Calu3 (cell line): ENCODE measurements at regions not wholly inside any gene's neighbourhood (a gene's known extent, or its start where the extent isn't known, plus 50 kb on each side); places are given as distances from the start of the nearest gene placed in this dataset.

Source experiments
- BruUV-seq: library from RNA; stranded (reverse); fragments of 400-500 nt; replicated peaks from 2 replicates; lab custom pipeline; 2021; lab: Mats Ljungman, UMichigan
- CTCF ChIA-PET: fragments of 300-600 bp; sonication (Branson Sonifier 250); formaldehyde crosslinking; loops from one replicate; lab custom pipeline; 2022; ENCODE audit warnings: antibody characterized with exemption; lab: Charles Lee
- DNase-seq: peaks from one replicate; pipeline ENCODE4 v3.0.0; 2022
- H3K27ac Mint-ChIP-seq: one replicate; pipeline ENCODE4 v1.8.0; 2022; ENCODE audit warnings: mixed read lengths; ENCODE audit not compliant: unreplicated experiment
- H3K27me3 Mint-ChIP-seq: one replicate; pipeline ENCODE4 v1.8.0; 2022; ENCODE audit warnings: mixed read lengths; ENCODE audit not compliant: unreplicated experiment
- H3K36me3 Mint-ChIP-seq: one replicate; pipeline ENCODE4 v1.8.0; 2022; ENCODE audit warnings: mild to moderate bottlenecking, moderate library complexity, mixed read lengths; ENCODE audit not compliant: insufficient read depth, unreplicated experiment
- H3K4me1 Mint-ChIP-seq: one replicate; pipeline ENCODE4 v1.8.0; 2022; ENCODE audit warnings: mild to moderate bottlenecking, low read depth, mixed read lengths; ENCODE audit not compliant: unreplicated experiment
- H3K4me3 Mint-ChIP-seq: one replicate; pipeline ENCODE4 v1.8.0; 2022; ENCODE audit warnings: mild to moderate bottlenecking, low read depth, moderate library complexity, mixed read lengths; ENCODE audit not compliant: unreplicated experiment
- H3K9me3 Mint-ChIP-seq: one replicate; pipeline ENCODE4 v1.8.0; 2022; ENCODE audit warnings: low read depth, mixed read lengths; ENCODE audit not compliant: unreplicated experiment
- intact Hi-C: fragments of 100-400 bp; cut with micrococcal nuclease; formaldehyde crosslinking; loops from one replicate; pipeline ENCODE4 v1.10.0; 2022; ENCODE audit not compliant: unreplicated experiment
- TF ChIP-seq, protein P1 (sequence below): fragments of 200-600 bp; IDR thresholded peaks from one replicate; pipeline ENCODE4 v1.8.0; 2022; ENCODE audit warnings: antibody characterized with exemption; ENCODE audit not compliant: unreplicated experiment

DNA sequence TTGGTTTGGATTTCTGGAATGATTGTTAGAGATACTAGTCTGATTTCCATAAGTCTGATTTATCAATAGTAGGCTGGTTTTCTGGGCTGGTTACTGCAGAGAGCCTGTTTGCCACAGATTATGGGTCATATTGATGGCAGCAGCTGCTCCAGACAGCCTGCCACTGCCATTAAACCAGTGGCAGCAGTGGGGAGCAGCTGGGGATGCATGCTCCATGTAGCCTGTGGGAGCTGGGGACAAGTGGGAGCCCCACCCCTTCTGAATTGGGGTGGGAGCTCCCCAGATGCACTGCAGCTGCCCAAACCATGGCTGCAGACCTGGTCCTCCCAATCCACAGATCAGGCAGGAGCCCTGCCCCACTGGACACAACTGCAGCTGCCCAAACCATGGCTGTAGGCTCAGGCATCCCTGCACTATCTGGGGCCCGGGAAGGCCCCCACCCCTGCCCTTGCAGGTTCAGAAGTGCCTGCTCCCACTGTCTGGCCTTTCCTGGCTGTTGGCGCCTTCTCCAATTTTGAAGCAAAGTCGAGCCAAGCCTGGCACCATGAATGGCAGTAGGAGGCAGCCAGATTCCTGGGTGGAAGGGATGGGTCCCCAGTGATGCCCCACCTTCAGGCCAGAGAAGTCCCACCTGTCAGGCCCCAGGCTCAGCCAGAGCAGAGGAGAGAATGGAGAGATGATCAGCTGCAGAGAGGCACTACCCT lies 402.9 kb upstream of the TYRP1 start:
- DNase-seq = no peak
- Mint-ChIP-seq H3K27me3 (no peaks in the 10 kb centered on the region), H3K36me3 (no peaks in the 10 kb centered on the region), H3K4me1 (no peaks in the 10 kb centered on the region), H3K27ac (no peak overlapping the region), H3K4me3 (no peak overlapping the region), H3K9me3 (no peaks in the 10 kb centered on the region)
- intact Hi-C loops = no loop called here
- no TSS peak for BruUV-seq
- TF ChIP-seq, protein P1, sequence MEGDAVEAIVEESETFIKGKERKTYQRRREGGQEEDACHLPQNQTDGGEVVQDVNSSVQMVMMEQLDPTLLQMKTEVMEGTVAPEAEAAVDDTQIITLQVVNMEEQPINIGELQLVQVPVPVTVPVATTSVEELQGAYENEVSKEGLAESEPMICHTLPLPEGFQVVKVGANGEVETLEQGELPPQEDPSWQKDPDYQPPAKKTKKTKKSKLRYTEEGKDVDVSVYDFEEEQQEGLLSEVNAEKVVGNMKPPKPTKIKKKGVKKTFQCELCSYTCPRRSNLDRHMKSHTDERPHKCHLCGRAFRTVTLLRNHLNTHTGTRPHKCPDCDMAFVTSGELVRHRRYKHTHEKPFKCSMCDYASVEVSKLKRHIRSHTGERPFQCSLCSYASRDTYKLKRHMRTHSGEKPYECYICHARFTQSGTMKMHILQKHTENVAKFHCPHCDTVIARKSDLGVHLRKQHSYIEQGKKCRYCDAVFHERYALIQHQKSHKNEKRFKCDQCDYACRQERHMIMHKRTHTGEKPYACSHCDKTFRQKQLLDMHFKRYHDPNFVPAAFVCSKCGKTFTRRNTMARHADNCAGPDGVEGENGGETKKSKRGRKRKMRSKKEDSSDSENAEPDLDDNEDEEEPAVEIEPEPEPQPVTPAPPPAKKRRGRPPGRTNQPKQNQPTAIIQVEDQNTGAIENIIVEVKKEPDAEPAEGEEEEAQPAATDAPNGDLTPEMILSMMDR = no peak
- CTCF ChIA-PET = no interaction called here

DNA sequence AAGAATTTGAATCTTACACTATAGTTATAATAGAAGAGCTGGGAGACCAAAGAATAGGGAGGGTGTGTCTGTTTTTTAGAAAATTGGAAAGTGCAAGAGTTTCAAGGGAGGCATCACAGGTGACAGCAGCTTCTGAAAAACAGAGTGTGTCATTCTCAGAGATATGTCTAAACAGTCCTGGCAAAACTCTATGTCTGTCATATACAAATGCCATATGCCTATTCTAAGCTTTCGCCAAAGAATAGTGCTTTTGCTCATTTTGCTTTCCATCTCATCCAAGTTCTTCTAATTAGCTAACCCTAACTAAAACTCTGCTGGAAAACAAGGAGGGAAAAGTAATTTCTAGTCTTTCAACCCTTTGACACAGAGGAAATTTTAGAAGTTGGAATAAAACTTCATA lies 388.0 kb upstream of the TYRP1 start:
- no TSS peak for BruUV-seq
- H3K27ac Mint-ChIP-seq = no peak overlapping the region
- peaks cover 2% of the 10 kb centered on the region for H3K9me3 Mint-ChIP-seq
- CTCF ChIA-PET = no interaction called here
- DNase-seq = no peak
- TF ChIP-seq, protein P1 = no peak
- no peaks in the 10 kb centered on the region for H3K4me1 Mint-ChIP-seq
- no peaks in the 10 kb centered on the region for H3K27me3 Mint-ChIP-seq
- intact Hi-C loops = no loop called here
- no peak overlapping the region for H3K4me3 Mint-ChIP-seq
- H3K36me3 Mint-ChIP-seq = no peaks in the 10 kb centered on the region

DNA sequence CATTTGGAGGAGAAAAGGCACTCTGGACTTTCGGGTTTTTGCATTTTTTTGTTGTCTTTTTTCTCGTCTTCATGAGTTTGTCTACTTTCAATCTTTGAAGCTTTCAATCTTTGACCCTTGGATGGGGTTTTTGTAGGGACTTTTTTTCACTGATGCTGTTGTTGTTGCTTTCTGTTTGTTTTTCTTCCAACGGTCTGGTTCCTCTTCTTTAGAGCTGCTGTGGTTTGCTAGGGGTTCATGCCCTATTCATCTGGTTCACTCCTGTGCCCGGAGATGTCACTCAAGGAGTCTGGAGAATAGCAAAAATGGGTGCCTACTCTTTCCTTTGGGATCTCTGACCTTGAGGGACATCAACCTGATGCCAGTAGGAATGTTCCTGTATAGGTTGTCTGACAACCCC lies 378.6 kb upstream of the TYRP1 start:
- no TSS peak for BruUV-seq
- CTCF ChIA-PET = no interaction called here
- DNase-seq = no peak
- H3K4me1 Mint-ChIP-seq = no peaks in the 10 kb centered on the region
- no peak overlapping the region for H3K27ac Mint-ChIP-seq
- peaks cover 7% of the 10 kb centered on the region for H3K9me3 Mint-ChIP-seq
- H3K4me3 Mint-ChIP-seq = no peak overlapping the region
- no peaks in the 10 kb centered on the region for H3K36me3 Mint-ChIP-seq
- H3K27me3 Mint-ChIP-seq = no peaks in the 10 kb centered on the region
- intact Hi-C loops = no loop called here
- TF ChIP-seq, protein P1 = no peak

DNA sequence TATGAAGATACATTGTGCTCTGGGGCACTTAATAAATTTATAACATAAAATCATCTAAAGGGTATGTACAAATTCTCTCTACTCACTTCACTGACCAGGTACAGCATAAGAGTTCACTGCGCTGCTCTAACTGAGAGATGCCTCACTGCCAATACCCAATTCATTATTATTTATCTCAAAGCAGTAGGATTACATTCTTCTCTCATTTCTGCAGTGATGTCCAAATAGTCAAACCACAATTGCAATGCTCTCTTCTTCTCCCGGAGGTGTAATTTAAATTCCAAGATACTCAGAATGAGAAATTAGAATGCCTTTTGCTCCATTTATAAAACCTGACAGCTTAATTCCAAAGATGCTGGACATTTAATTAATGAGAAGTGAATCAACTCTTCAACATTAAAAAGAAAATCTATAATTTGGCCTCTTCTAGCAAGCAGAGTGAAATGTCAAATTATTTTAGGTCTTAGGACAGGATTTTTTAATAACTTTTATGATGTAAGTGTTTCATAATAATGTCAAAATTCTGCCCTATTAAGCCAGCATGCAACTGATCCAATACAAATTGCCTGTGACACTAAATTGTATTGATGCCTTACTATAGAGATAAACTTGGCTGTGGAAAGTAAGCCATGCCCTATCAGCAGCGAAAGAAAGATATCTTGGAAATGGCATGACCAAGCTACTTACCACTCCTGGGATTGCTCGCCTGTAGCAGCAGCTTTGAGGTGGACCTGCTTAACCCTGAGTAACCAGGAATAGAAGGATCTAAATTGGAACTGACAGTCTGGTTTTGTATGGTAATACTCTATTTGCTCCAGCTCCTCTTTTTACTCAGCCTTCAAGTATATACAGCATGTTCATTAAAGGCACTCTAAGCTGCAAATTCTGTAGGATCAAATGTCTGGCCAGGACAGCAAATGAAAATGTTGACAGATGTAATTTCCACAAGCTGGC lies 374.2 kb upstream of the TYRP1 start:
- no TSS peak for BruUV-seq
- Mint-ChIP-seq H3K27ac (no peak overlapping the region), H3K4me1 (no peaks in the 10 kb centered on the region), H3K9me3 (peaks cover 2% of the 10 kb centered on the region), H3K36me3 (no peaks in the 10 kb centered on the region), H3K27me3 (no peaks in the 10 kb centered on the region), H3K4me3 (no peak overlapping the region)
- DNase-seq = no peak
- intact Hi-C loops = no loop called here
- CTCF ChIA-PET = no interaction called here
- TF ChIP-seq, protein P1 = no peak
